ENCODE measurements at regions not wholly inside any gene's neighbourhood (a gene's known extent, or its start where the extent isn't known, plus 50 kb on each side); places are given as distances from the start of the nearest gene placed in this dataset.

- DNase-seq (no peak), ATAC-seq (no peak)
- Histone ChIP-seq H3K27me3 (ENCODE audit: control insufficient read depth in 2 of 2, insufficient read depth in 2 of 2, low read length in 2 of 2) (no peaks in the 10 kb centered on the region), H3K4me3 (ENCODE audit: low read length) (no peak overlapping the region), H3K36me3 (ENCODE audit: control insufficient read depth in 2 of 3, insufficient read depth in 3 of 3, low read length in 3 of 3) (no peaks in the 10 kb centered on the region), H3K27ac (ENCODE audit: low read depth, low read length) (no peak overlapping the region), H3K4me1 (ENCODE audit: control insufficient read depth in 2 of 2, insufficient read depth in 2 of 2, low read length in 2 of 2) (no peaks in the 10 kb centered on the region), H3K9me3 (ENCODE audit: control insufficient read depth in 2 of 3, low read length in 3 of 3) (no peaks in the 10 kb centered on the region)
- Mint-ChIP-seq H3K4me1 (peaks cover 0 to 7% (median 0%) of the 10 kb centered on the region in 7 donors), H3K4me3 (no peak overlapping the region), H3K27me3 (peaks cover 0 to 9% (median 3%) of the 10 kb centered on the region in 5 donors), H3K36me3 (no peaks in the 10 kb centered on the region), H3K27ac (no peak overlapping the region), H3K9me3 (no peaks in the 10 kb centered on the region)
- intact Hi-C loops (cut with micrococcal nuclease) = no loop called here
- POLR2A ChIA-PET = no interaction called here
- CTCF ChIA-PET = no interaction called here
These were observed 513.9 kb downstream of the TLE4 start for GRCh38 chr9:80085668-80086067.

DNA sequence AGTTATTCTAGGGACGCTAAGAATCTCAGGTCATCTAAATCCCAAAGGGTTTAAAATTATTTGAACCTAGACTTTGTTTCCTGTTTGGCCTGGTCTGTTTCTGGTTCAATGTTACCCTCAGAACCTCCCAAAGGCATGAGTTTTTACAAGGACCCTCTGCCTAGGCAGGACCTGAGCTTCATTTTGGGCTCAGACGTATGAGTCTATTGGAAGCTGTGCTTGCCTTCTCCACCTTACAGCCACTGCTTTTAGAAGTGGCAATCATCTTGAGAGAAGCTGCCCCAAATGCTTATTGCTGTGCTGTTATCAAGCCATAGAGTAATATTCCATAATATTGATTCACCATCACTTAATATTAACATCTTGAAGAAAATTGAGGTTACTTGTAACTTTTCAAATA lies 510.4 kb downstream of the TLE4 start:
- Histone ChIP-seq H3K4me3 (ENCODE audit: low read length) (no peak overlapping the region), H3K27ac (ENCODE audit: low read depth, low read length) (no peak overlapping the region), H3K9me3 (ENCODE audit: control insufficient read depth in 2 of 3, low read length in 3 of 3) (no peaks in the 10 kb centered on the region), H3K27me3 (ENCODE audit: control insufficient read depth in 2 of 2, insufficient read depth in 2 of 2, low read length in 2 of 2) (no peaks in the 10 kb centered on the region), H3K36me3 (ENCODE audit: control insufficient read depth in 2 of 3, insufficient read depth in 3 of 3, low read length in 3 of 3) (no peaks in the 10 kb centered on the region), H3K4me1 (ENCODE audit: control insufficient read depth in 2 of 2, insufficient read depth in 2 of 2, low read length in 2 of 2) (no peaks in the 10 kb centered on the region)
- ChIA-PET POLR2A (no interaction called here), CTCF (no interaction called here)
- DNase-seq = no peak
- peaks cover 0 to 4% (median 0%) of the 10 kb centered on the region in 5 donors for H3K27me3 Mint-ChIP-seq
- intact Hi-C loops (cut with micrococcal nuclease) = no loop called here
- H3K4me3 Mint-ChIP-seq = no peak overlapping the region
- H3K4me1 Mint-ChIP-seq = peaks cover 0 to 5% (median 0%) of the 10 kb centered on the region in 7 donors
- no peak overlapping the region for H3K27ac Mint-ChIP-seq
- H3K36me3 Mint-ChIP-seq = no peaks in the 10 kb centered on the region
- peaks cover 0 to 2% (median 0%) of the 10 kb centered on the region in 11 donors for H3K9me3 Mint-ChIP-seq
- ATAC-seq = no peak

DNA sequence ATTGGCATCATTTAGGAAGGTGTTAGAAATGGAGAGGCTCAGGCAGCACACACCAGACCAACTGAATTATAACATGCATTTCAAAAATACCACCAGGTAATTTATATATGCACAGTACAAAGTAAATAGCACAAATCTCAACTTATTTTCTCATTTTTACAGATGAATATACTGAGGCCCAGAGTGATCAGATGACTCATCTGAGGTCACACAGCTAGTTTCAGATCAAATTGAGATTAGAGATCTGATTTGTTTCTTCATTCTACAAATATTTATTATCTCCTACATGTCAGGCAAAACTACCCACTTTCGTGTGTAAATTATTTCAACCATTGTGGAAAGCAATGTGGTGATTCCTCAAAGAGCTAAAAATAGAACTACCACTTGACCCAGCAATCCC lies 507.1 kb downstream of the TLE4 start:
- Histone ChIP-seq H3K27me3 (ENCODE audit: control insufficient read depth in 2 of 2, insufficient read depth in 2 of 2, low read length in 2 of 2) (no peaks in the 10 kb centered on the region), H3K27ac (ENCODE audit: low read depth, low read length) (no peak overlapping the region), H3K9me3 (ENCODE audit: control insufficient read depth in 2 of 3, low read length in 3 of 3) (no peaks in the 10 kb centered on the region), H3K36me3 (ENCODE audit: control insufficient read depth in 2 of 3, insufficient read depth in 3 of 3, low read length in 3 of 3) (no peaks in the 10 kb centered on the region), H3K4me3 (ENCODE audit: low read length) (no peak overlapping the region), H3K4me1 (ENCODE audit: control insufficient read depth in 2 of 2, insufficient read depth in 2 of 2, low read length in 2 of 2) (no peaks in the 10 kb centered on the region)
- DNase-seq (no peak), ATAC-seq (no peak)
- Mint-ChIP-seq H3K27me3 (no peaks in the 10 kb centered on the region), H3K4me3 (no peak overlapping the region), H3K27ac (no peak overlapping the region), H3K4me1 (no peaks in the 10 kb centered on the region), H3K9me3 (peaks cover 0 to 4% (median 0%) of the 10 kb centered on the region in 11 donors), H3K36me3 (no peaks in the 10 kb centered on the region)
- ChIA-PET CTCF (no interaction called here), POLR2A (no interaction called here)
- intact Hi-C loops (cut with micrococcal nuclease) = no loop called here

- Histone ChIP-seq H3K36me3 (ENCODE audit: control insufficient read depth in 2 of 3, insufficient read depth in 3 of 3, low read length in 3 of 3) (no peaks in the 10 kb centered on the region), H3K27me3 (ENCODE audit: control insufficient read depth in 2 of 2, insufficient read depth in 2 of 2, low read length in 2 of 2) (no peaks in the 10 kb centered on the region), H3K9me3 (ENCODE audit: control insufficient read depth in 2 of 3, low read length in 3 of 3) (no peaks in the 10 kb centered on the region), H3K4me1 (ENCODE audit: control insufficient read depth in 2 of 2, insufficient read depth in 2 of 2, low read length in 2 of 2) (no peaks in the 10 kb centered on the region), H3K4me3 (ENCODE audit: low read length) (no peak overlapping the region), H3K27ac (ENCODE audit: low read depth, low read length) (no peak overlapping the region)
- ATAC-seq = no peak
- intact Hi-C loops (cut with micrococcal nuclease) = no loop called here
- Mint-ChIP-seq H3K4me1 (no peaks in the 10 kb centered on the region), H3K36me3 (no peaks in the 10 kb centered on the region), H3K4me3 (no peak overlapping the region), H3K9me3 (peaks cover 0 to 4% (median 0%) of the 10 kb centered on the region in 11 donors), H3K27ac (no peak overlapping the region), H3K27me3 (no peaks in the 10 kb centered on the region)
- no peak for DNase-seq
- ChIA-PET CTCF (no interaction called here), POLR2A (no interaction called here)
These were observed 505.3 kb downstream of the TLE4 start for GRCh38 chr9:80077059-80077458.

- no peaks in the 10 kb centered on the region for H3K36me3 Mint-ChIP-seq
- ChIA-PET POLR2A (no interaction called here), CTCF (no interaction called here)
- Histone ChIP-seq H3K4me3 (ENCODE audit: low read length) (no peak overlapping the region), H3K9me3 (ENCODE audit: control insufficient read depth in 2 of 3, low read length in 3 of 3) (no peaks in the 10 kb centered on the region), H3K27ac (ENCODE audit: low read depth, low read length) (no peak overlapping the region), H3K36me3 (ENCODE audit: control insufficient read depth in 2 of 3, insufficient read depth in 3 of 3, low read length in 3 of 3) (no peaks in the 10 kb centered on the region), H3K27me3 (ENCODE audit: control insufficient read depth in 2 of 2, insufficient read depth in 2 of 2, low read length in 2 of 2) (no peaks in the 10 kb centered on the region), H3K4me1 (ENCODE audit: control insufficient read depth in 2 of 2, insufficient read depth in 2 of 2, low read length in 2 of 2) (no peaks in the 10 kb centered on the region)
- ATAC-seq (no peak), DNase-seq (no peak)
- H3K27me3 Mint-ChIP-seq = no peaks in the 10 kb centered on the region
- intact Hi-C loops (cut with micrococcal nuclease) = no loop called here
- no peak overlapping the region for H3K4me3 Mint-ChIP-seq
- H3K4me1 Mint-ChIP-seq = no peaks in the 10 kb centered on the region
- peaks cover 0 to 4% (median 0%) of the 10 kb centered on the region in 11 donors for H3K9me3 Mint-ChIP-seq
- H3K27ac Mint-ChIP-seq = no peak overlapping the region
These were observed 504.4 kb downstream of the TLE4 start for GRCh38 chr9:80076162-80076561.

- intact Hi-C loops (cut with micrococcal nuclease) = no loop called here
- Histone ChIP-seq H3K4me1 (ENCODE audit: control insufficient read depth in 2 of 2, insufficient read depth in 2 of 2, low read length in 2 of 2) (no peaks in the 10 kb centered on the region), H3K27me3 (ENCODE audit: control insufficient read depth in 2 of 2, insufficient read depth in 2 of 2, low read length in 2 of 2) (no peaks in the 10 kb centered on the region), H3K27ac (ENCODE audit: low read depth, low read length) (no peak overlapping the region), H3K36me3 (ENCODE audit: control insufficient read depth in 2 of 3, insufficient read depth in 3 of 3, low read length in 3 of 3) (no peaks in the 10 kb centered on the region), H3K4me3 (ENCODE audit: low read length) (no peak overlapping the region), H3K9me3 (ENCODE audit: control insufficient read depth in 2 of 3, low read length in 3 of 3) (no peaks in the 10 kb centered on the region)
- CTCF ChIA-PET = no interaction called here
- POLR2A ChIA-PET = no interaction called here
- ATAC-seq = no peak
- Mint-ChIP-seq H3K27me3 (no peaks in the 10 kb centered on the region), H3K9me3 (peaks cover 0 to 4% (median 0%) of the 10 kb centered on the region in 11 donors), H3K36me3 (no peaks in the 10 kb centered on the region), H3K4me1 (no peaks in the 10 kb centered on the region), H3K27ac (no peak overlapping the region), H3K4me3 (no peak overlapping the region)
- DNase-seq = no peak
These were observed 502.7 kb downstream of the TLE4 start for GRCh38 chr9:80074439-80074838.

DNA sequence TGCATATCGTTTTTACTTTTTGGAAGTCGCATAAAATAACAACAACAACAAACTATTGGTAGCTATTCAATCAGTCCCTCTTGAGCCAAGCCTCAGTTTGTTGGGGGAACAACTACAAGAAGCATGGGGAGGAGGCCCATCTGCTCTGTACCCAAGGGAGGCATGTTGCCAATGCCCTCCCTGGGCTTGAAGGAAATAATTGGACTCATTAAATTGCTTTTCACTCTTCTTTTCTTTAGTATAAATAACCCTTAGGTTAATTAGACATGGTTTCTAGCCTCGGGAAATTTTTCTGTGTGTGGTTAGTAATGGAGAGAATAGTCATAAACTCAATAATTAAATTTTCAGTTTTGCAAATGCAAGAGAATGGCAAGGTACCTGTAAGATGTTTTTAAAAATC lies 500.7 kb downstream of the TLE4 start:
- Histone ChIP-seq H3K4me3 (ENCODE audit: low read length) (no peak overlapping the region), H3K27ac (ENCODE audit: low read depth, low read length) (no peak overlapping the region), H3K9me3 (ENCODE audit: control insufficient read depth in 2 of 3, low read length in 3 of 3) (no peaks in the 10 kb centered on the region), H3K4me1 (ENCODE audit: control insufficient read depth in 2 of 2, insufficient read depth in 2 of 2, low read length in 2 of 2) (no peaks in the 10 kb centered on the region), H3K36me3 (ENCODE audit: control insufficient read depth in 2 of 3, insufficient read depth in 3 of 3, low read length in 3 of 3) (no peaks in the 10 kb centered on the region), H3K27me3 (ENCODE audit: control insufficient read depth in 2 of 2, insufficient read depth in 2 of 2, low read length in 2 of 2) (no peaks in the 10 kb centered on the region)
- ATAC-seq = no peak
- intact Hi-C loops (cut with micrococcal nuclease) = no loop called here
- H3K36me3 Mint-ChIP-seq = no peaks in the 10 kb centered on the region
- no peak overlapping the region for H3K4me3 Mint-ChIP-seq
- no peak for DNase-seq
- peaks cover 0 to 11% (median 0%) of the 10 kb centered on the region in 5 donors for H3K27me3 Mint-ChIP-seq
- CTCF ChIA-PET = no interaction called here
- POLR2A ChIA-PET = no interaction called here
- H3K4me1 Mint-ChIP-seq = no peaks in the 10 kb centered on the region
- no peak overlapping the region for H3K27ac Mint-ChIP-seq
- peaks cover 0 to 5% (median 0%) of the 10 kb centered on the region in 11 donors for H3K9me3 Mint-ChIP-seq

Data from naive thymus-derived CD4-positive, alpha-beta T cell (primary cell).